ENCODE measurements at regions not wholly inside any gene's neighbourhood (a gene's known extent, or its start where the extent isn't known, plus 50 kb on each side); places are given as distances from the start of the nearest gene placed in this dataset.

GRCh38 chr15:61442821-61443220 is 213.7 kb upstream of the RORA start:
- Histone ChIP-seq H3K4me2 (ENCODE audit: insufficient read depth, low read length) (no peak overlapping the region), H3K79me2 (ENCODE audit: control insufficient read depth, insufficient read depth, low read length) (no peaks in the 10 kb centered on the region), H2AFZ (ENCODE audit: low read depth, low read length) (no peak overlapping the region), H3K9me1 (ENCODE audit: control insufficient read depth, insufficient read depth, low read length) (no peaks in the 10 kb centered on the region), H3K9me3 (replicated peaks; ENCODE audit: control insufficient read depth, insufficient read depth, low read depth, low read length) (no peaks in the 10 kb centered on the region), H3K4me3 (no peak overlapping the region), H3K27ac (ENCODE audit: extremely low read depth, low read depth, low read length) (no peak overlapping the region), H3K27me3 (ENCODE audit: control insufficient read depth in 2 of 2, insufficient read depth in 2 of 2, low read length in 2 of 2) (no peaks in the 10 kb centered on the region; a peak in 1 of 5 replicates), H3K4me1 (replicated peaks in 1 of 2; ENCODE audit: control insufficient read depth in 2 of 2, insufficient read depth in 2 of 2, low read length in 2 of 2) (no peaks in the 10 kb centered on the region), H3K9ac (ENCODE audit: insufficient read depth in 1 of 2, low read depth in 2 of 2, low read length in 2 of 2) (no peak overlapping the region), H3K36me3 (ENCODE audit: control insufficient read depth, insufficient read depth, low read length) (no peaks in the 10 kb centered on the region), H4K20me1 (replicated peaks; ENCODE audit: control insufficient read depth, insufficient read depth, low read length) (no peaks in the 10 kb centered on the region)
- intact Hi-C loops (cut with micrococcal nuclease): no loop called here
- no peak for TF ChIP-seq ZSCAN29 (IDR thresholded peaks at IDR 0.05)
- TF ChIP-seq MEIS2 (IDR thresholded peaks at IDR 0.05; ENCODE audit: partially characterized antibody): no peak
- TF ChIP-seq PRPF4 (IDR thresholded peaks at IDR 0.05; ENCODE audit: insufficient read depth, low read depth, low read length, poor library complexity, severe bottlenecking): no peak
- TF ChIP-seq NFE2L1 (tag; IDR thresholded peaks at IDR 0.05; ENCODE audit: borderline replicate concordance, low read depth): no peak
- TF ChIP-seq SMARCA5 (IDR thresholded peaks at IDR 0.05): no peak
- TF ChIP-seq FOS (IDR thresholded peaks at IDR 0.05; ENCODE audit: extremely low read depth, insufficient read length): no peak
- no peak for TF ChIP-seq GATA2 (CRISPR knock-in tag; IDR thresholded peaks at IDR 0.05)
- ChIA-PET CTCF (ENCODE audit: low intra/inter-chr PET ratio) (no interaction called here), POLR2A (no interaction called here)
- in situ Hi-C loops (cut with MboI): no loop called here
- 0% methylated on average over 1 of the region's 1 CpG for WGBS (ENCODE audit: insufficient coverage, low coverage, missing lambda C conversion rate)
- no peak for ATAC-seq
- FAIRE-seq: no peak
- DNase-seq (ENCODE audit: extremely low read depth in 1 of 4, low spot score in 3 of 4): no peak
- BruUV-seq (replicated peaks): no TSS peak

- Histone ChIP-seq H3K4me3 (no peak overlapping the region), H3K79me2 (ENCODE audit: control insufficient read depth, insufficient read depth, low read length) (no peaks in the 10 kb centered on the region), H3K9me3 (replicated peaks; ENCODE audit: control insufficient read depth, insufficient read depth, low read depth, low read length) (no peaks in the 10 kb centered on the region), H3K9me1 (ENCODE audit: control insufficient read depth, insufficient read depth, low read length) (no peaks in the 10 kb centered on the region), H4K20me1 (replicated peaks; ENCODE audit: control insufficient read depth, insufficient read depth, low read length) (no peaks in the 10 kb centered on the region), H3K9ac (ENCODE audit: insufficient read depth in 1 of 2, low read depth in 2 of 2, low read length in 2 of 2) (no peak overlapping the region), H3K4me2 (ENCODE audit: insufficient read depth, low read length) (no peak overlapping the region), H2AFZ (ENCODE audit: low read depth, low read length) (no peak overlapping the region), H3K27ac (ENCODE audit: extremely low read depth, low read depth, low read length) (no peak overlapping the region), H3K27me3 (ENCODE audit: control insufficient read depth in 2 of 2, insufficient read depth in 2 of 2, low read length in 2 of 2) (no peaks in the 10 kb centered on the region), H3K4me1 (replicated peaks in 1 of 2; ENCODE audit: control insufficient read depth in 2 of 2, insufficient read depth in 2 of 2, low read length in 2 of 2) (no peaks in the 10 kb centered on the region), H3K36me3 (ENCODE audit: control insufficient read depth, insufficient read depth, low read length) (no peaks in the 10 kb centered on the region)
- FAIRE-seq (no peak), ATAC-seq (no peak), DNase-seq (ENCODE audit: extremely low read depth in 1 of 4, low spot score in 3 of 4) (no peak)
- CTCF ChIA-PET (ENCODE audit: low intra/inter-chr PET ratio): no interaction called here
- no TSS peak for BruUV-seq (replicated peaks)
- POLR2A ChIA-PET: no interaction called here
- in situ Hi-C loops (cut with MboI): no loop called here
- intact Hi-C loops (cut with micrococcal nuclease): no loop called here
- TF ChIP-seq RBM34 (IDR thresholded peaks at IDR 0.05; ENCODE audit: borderline replicate concordance, insufficient read depth, low read length): no peak
- TF ChIP-seq FOXP1 (CRISPR knock-in tag; IDR thresholded peaks at IDR 0.05): no peak
- TF ChIP-seq HCFC1 (IDR thresholded peaks at IDR 0.05; ENCODE audit: low read depth, low read length): no peak
Measured at GRCh38 chr15:61441891-61442290, 212.8 kb upstream of the RORA start.

Measured in K562 (cell line).